Activated CD4-positive, alpha-beta T cell treated with anti-CD3 and anti-CD28 coated beads for 4 hours (primary cell): ENCODE measurements at regions not wholly inside any gene's neighbourhood (a gene's known extent, or its start where the extent isn't known, plus 50 kb on each side); places are given as distances from the start of the nearest gene placed in this dataset.

Experiments used
- DNase-seq, 2 donors: peaks; one replicate each; pipeline ENCODE4 v3.0.0-alpha.2; 2020

DNA sequence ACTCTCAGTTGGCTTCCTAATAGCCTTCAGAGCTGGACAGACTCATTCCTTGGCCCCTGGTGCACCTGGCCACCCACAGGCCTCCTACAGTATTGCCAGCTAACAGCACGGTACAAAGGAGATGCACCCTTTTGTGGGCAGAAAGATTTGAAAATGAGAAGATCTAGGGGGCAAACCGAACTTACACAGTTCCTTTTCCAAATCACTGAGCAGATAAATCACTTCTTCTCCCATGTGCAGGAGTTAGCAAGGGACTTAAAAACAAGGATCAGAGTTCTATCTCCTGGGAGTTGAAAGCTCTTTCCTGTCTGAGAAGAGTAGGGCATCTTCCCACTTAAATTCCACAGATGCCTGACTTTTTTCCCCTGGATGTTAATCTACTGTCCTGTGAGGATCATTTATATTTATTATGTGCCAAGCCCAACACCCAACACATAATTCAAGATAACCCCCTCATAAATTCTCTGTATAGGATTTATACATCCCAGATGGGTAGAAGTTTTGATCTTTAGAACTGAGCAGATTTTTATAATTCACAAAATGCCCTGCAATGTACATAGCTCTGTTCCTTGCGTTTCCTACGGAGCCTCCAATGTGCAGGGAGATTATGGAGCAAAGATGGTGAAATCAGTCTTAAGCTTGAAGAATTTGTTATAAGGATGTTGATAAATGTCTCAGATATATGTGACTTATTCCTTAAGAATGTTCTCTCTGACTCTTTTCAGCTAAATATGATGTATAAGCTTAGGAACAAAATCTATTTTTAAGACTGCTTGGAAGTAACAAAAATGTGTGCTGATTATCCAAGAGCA, 207.2 kb upstream of the DAPK1 start:
- no peak for DNase-seq

DNA sequence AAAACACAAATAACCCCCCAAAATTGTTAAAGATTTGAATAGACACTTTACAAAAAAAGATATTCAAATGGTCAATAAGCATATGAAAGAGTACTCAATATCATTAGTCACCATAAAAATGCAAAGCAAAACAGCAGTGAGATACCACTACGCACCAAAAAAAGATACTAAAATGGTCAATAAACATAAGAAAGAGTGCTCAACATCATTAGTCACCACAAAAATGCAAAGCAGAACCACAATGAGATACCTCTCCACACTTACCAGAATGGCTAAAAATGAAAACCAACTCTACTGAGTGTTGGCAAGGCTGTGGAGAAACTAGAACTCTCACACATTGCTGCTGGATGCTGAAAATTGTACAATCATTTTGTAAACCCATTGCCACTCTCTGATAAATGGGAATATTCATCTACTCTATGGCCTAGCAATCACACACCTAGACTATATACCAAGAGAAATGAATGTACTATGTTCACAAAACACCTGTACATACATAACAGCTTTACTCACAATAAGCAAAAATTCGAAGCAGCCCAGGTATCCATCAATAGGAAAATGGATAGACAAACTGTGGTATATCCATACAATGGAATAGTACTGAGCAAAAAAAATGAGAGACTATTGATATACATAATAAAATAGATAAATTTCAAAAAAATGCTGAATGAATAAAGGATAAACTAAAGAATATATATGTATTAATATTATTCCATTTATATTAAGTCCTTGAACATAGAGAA, 205.0 kb upstream of the DAPK1 start:
- DNase-seq, result no peak

DNA sequence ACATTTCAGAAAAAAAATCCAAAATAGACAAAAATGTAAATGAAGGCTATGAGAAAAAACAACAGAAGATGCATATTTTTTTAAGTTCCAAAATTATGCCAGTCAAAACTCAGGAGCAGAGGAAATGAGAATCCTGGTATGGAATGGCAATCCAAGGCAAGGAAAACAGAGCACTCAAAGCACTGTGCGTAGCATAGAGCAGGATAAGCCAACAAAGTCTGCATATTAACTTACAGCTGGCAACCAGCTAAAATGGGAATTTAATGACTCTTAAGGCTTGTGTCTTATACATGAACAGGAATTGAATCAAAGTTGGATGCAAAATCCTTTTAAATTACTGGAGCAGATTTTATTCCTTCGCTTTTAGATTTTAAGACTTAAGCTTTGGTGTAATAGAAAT, 203.5 kb upstream of the DAPK1 start:
- DNase-seq, result no peak

- no peak for DNase-seq
These were observed 196.8 kb upstream of the DAPK1 start for GRCh38 chr9:87300915-87301314.

GRCh38 chr9:87301371-87301770, 196.3 kb upstream of the DAPK1 start:
- no peak for DNase-seq

DNA sequence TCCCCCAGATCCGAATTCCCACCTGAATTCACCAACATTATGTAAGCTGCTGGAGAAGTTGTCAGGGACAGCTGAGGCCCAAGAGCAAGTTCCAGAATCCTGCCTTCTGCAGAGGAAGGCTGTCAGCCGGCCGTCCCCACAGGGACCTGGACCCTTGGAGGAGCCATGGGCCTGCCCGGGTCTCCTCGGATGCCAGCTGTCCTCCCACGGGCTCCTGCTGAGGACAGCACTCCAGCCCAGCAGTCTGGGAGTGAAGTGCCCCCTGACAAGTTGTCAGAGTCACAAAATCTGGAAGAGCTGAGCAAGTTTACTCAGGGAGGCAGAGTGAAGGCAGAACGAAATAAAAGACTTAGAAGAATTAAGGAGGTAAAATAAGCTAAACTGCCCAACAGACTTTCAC, 192.5 kb upstream of the DAPK1 start:
- no peak for DNase-seq

GRCh38 chr9:87306006-87306405, 191.7 kb upstream of the DAPK1 start:
- no peak for DNase-seq

DNA sequence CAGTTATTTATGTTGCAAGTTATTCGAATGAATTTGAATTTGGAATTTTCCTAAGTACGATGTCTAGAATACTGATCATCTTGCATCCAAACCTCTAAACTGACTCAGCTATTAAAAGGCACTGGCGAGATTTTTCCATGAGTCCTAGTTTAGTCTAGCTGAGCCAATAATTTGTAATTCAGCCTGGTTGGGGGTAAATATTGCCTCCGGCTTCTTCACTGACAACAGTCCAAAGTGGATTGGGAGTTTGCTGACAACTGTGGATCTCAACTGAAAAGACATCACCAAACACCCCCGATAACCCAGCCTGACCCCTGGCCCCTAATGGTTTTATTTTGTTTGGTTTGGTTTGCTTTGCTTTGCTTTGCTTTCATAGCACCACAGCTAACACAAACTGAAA, 189.8 kb upstream of the DAPK1 start:
- no peak for DNase-seq

DNA sequence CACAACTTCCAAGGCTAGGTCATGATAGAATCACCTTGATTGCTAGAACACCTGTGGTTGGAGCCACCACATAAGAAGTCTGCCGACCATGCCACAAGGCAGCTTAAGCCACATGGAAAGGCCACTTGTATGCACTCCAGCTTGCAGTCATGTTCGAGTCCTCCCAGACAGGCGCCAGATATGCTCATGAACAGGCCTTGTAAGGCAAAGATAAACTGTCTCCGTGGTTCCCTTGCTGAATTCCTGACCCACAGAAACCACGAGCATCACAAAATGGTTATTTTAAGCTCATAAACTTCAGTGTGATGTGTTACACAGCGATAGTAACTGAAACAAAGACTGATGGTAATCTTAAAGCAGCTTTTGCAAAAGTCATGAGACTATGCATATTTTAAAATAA, 188.4 kb upstream of the DAPK1 start:
- no peak for DNase-seq

- no peak for DNase-seq
These were observed 186.7 kb upstream of the DAPK1 start for GRCh38 chr9:87310827-87311523.

DNA sequence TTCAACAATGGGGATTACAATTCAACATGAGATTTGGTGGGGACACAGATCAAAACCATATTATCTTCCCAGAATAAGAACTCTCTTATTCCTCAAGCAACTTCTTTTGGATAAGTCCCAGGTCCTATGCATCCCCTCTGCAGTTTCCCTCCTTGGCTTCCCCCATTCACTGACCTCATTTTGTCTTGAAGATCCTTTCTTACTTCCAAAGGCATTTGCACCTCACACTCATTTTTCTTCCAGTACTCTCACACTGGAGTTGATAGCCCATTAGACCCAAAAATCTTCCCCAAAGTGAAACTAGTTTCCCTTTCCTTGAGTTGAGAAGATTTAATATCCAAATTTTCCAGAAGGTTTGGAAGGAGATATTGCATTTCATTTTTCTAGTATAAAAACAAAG, 178.0 kb upstream of the DAPK1 start:
- no peak for DNase-seq

DNA sequence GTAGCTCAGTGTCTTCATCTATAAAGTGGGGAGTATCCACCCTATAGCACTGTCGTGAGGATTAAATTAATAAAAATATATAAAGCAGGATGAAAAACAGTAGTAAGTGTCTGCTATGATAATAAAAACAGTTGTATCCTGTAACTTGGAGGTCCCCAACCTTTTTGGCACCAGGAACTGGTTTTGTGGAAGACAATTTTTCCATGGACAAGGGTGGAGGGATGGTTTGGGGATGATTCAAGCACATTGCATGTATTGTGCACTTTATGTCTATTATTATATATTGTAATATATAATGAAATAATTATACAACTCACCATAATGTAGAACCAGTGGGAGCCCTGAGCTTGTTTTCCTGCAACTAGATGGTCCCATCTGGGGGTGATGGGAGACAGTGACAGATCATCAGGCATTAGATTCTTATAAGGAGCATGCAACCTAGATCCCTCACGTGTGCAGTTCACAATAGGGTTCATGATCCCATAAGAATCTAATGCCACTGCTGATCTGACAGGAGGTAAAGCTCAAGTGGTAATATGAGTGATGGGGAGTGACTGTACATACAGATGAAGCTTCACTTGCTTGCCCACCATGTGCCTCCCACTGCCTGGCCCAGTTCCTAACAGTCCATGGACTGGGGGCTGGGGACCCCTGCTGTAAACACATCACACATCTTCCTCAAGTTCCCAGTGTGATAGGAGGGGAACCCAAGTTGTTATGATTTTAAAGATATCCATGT, 177.4 kb upstream of the DAPK1 start:
- no peak for DNase-seq

GRCh38 chr9:87322840-87323635, 174.6 kb upstream of the DAPK1 start:
- no peak for DNase-seq

DNA sequence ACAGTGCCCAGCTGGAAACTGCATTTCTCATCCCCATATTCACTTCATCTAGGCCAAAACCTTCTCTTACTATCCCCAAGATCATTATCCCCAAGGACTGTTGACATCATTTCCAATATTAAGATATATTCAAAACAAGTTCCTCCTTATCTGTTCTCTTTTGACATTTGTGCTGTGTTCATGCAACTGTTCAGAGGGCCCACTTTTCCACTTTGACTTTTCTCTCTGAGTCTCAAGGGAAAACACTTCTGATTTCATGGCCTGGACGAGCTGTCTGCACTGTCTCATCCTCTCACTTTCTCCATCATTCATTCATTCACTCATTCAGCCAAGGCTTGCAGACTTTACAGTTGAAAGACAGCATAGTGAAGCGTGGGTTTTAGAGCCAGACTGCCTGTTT, 173.7 kb upstream of the DAPK1 start:
- no peak for DNase-seq

DNA sequence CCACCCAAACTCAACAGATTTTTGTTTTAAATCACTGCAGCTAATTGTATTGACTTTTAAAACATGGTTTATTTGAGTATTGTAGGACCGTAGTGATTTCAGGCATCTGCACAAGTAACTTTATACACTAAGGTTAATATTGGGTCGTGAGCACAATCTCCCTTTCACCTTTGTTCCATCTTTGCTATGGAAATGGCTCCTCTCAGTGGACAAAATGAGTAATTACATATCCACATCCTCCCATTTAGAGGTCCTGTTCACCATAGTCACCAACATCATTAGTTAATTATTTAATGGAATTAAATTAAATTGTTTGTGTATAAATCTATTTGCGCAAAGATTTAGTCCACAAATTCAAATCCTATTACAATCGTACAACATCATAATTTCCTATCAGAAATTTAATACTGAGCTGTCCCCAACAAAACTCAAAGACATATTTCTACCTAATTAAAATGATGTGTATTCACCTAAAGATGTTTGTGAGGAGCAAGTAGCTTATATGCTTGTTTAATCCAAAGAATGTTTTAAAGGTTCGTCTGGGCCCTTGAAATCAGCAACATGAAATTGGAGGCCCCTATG, 173.0 kb upstream of the DAPK1 start:
- no peak for DNase-seq

DNA sequence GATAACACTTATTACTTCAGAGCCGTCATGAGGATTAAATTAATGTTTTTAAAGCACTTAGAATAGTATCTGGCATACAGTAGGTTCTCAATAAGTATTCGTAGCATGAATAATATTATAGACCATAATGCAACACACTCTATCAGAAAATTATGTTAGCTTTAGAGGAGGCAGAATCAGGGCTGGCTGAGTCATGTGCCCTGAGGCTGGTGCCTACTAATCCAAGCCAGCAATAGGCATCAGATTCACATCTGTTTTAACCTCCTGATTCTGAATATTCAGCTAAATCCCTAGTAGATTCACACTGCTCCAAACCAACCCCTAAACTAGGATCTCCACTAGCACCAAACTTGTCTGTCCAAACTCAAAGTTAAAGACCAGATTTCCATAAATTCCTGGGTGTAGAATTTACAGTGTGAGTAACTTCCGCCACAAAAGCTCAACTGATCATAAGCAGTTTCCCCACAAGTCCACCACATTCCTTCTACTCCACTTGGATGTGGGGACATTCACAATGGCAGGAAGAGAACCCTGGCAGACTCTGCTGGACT, 170.0 kb upstream of the DAPK1 start:
- DNase-seq, result no peak

DNA sequence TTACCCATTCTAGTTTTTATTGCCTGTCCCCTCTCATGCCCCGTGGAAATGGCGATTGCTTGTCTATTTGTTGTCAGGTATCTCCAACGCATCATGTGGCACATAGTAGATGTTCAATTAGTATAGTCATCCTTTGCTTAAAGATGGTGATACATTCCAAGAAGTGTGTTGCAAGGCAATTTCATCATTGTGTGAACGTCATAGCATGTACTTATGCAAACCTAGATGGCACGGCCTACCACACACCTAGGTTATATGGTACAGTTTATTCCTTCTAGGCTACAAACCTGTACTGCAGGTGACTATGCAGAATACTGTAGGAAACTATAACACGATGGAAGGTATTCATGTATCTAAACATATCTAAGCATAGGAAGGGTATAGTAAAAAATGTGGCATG, 163.9 kb upstream of the DAPK1 start:
- no peak for DNase-seq

- DNase-seq, result no peak
These were observed 163.3 kb upstream of the DAPK1 start for GRCh38 chr9:87334366-87334765.

DNA sequence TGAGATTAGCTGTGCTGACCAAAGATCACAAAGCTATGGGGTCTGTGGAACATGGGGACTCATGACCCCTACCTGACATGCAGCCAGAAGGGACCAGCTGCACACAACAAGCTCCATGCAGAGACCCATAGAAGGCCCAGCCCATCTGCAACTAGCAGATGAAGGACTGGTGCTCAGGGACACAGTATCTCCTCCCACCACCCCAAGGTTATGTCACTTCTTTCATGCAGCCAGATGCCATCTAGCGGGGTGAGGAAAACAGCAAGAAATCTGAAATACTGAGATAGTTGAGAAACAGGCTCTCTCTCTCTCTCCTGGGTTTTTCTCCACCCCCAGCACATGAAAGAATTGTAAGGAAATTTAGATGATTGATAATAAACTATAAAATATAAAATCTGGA, 161.3 kb upstream of the DAPK1 start:
- no peak for DNase-seq

DNA sequence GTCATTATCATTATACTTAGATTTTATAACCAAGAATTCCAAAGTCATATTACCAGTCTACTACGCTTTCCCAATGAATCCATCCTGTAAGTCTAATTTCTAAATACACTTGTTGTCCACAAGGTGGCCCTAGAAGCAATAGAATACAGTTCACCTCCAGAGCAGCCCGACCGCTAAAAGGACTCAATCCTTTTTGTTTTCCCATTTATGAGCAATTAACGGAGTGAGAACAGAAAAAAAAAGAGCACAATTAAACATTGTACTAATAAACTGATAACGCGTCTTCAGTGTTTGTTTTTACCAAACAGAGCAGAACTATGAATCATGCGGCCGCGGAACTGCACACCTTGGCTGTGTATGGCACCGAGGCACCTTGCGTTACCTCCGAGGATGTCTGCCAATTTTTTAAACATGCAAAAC, 160.7 kb upstream of the DAPK1 start:
- DNase-seq, result no peak

GRCh38 chr9:87337335-87338087, 160.2 kb upstream of the DAPK1 start:
- no peak for DNase-seq
